ENCODE measurements at regions not wholly inside any gene's neighbourhood (a gene's known extent, or its start where the extent isn't known, plus 50 kb on each side); places are given as distances from the start of the nearest gene placed in this dataset.

- TF ChIP-seq CTCF (IDR thresholded peaks at IDR 0.05) (no peak), POLR2A (IDR thresholded peaks at IDR 0.05) (no peak), EP300 (IDR thresholded peaks at IDR 0.05) (no peak)
Measured at GRCh38 chr14:38045461-38045860, 162.2 kb upstream of the SSTR1 start.

All from ovary (tissue), 3 donors.